ENCODE measurements at regions not wholly inside any gene's neighbourhood (a gene's known extent, or its start where the extent isn't known, plus 50 kb on each side); places are given as distances from the start of the nearest gene placed in this dataset.
"Not testable (repeated sequence)": the region's sequence is repeated elsewhere in the genome, so short reads cannot be mapped to it uniquely, and the experiment has no call there.

GRCh38 chr1:21368515-21369289 is 71.2 kb upstream of the NBPF3 start:
- Histone ChIP-seq H3K4me1 (peaks cover 5% of the 10 kb centered on the region; the same call in 1 of the 2 replicates), H3K27me3 (replicated peaks; ENCODE audit: control insufficient read depth, insufficient read depth, low read length) (no peaks in the 10 kb centered on the region), H3K36me3 (ENCODE audit: control insufficient read depth, insufficient read depth, low read length) (no peaks in the 10 kb centered on the region), H3K4me3 (ENCODE audit: low read depth, low read length) (no peak overlapping the region), H3K9me3 (no peaks in the 10 kb centered on the region)
- H3K4me3 Mint-ChIP-seq (ENCODE audit: unreplicated experiment) = peak overlapping the region; percentile 15
- no peaks in the 10 kb centered on the region for H3K4me1 Mint-ChIP-seq (ENCODE audit: low read depth, unreplicated experiment)
- BruUV-seq (replicated peaks) = no TSS peak
- DNase-seq = peak; percentile 77 to 84
- H3K27ac Mint-ChIP-seq (ENCODE audit: unreplicated experiment) = peak overlapping the region; percentile 29
- H3K9me3 Mint-ChIP-seq (ENCODE audit: unreplicated experiment) = no peaks in the 10 kb centered on the region
- peak; percentile 95 to 98 for TF ChIP-seq CTCF (IDR thresholded peaks at IDR 0.05; ENCODE audit: insufficient read depth in 1 of 2, low read depth in 1 of 2, low read length in 1 of 2, severe bottlenecking in 1 of 2, unreplicated experiment in 1 of 2)
- no peaks in the 10 kb centered on the region for H3K36me3 Mint-ChIP-seq (ENCODE audit: insufficient read depth, unreplicated experiment)
- ChIA-PET CTCF (interaction anchor here (0.5 to 2.1 kb wide), 22 partner anchors 15 to 672 kb away, joined by 3 to 49 read pairs (median 4); partner anchors contain the start of gene HP1BP3), POLR2A (interaction anchor here (0.6 kb wide), 1 partner anchor 144 kb away, joined by 3 read pairs; no protein-coding TSS in a partner anchor)
- H3K27me3 Mint-ChIP-seq (ENCODE audit: insufficient read depth, unreplicated experiment) = no peaks in the 10 kb centered on the region
- intact Hi-C loops (cut with micrococcal nuclease; ENCODE audit: unreplicated experiment) = loop anchor here (1.0 to 5.0 kb wide), 3 partner anchors 113 to 151 kb away; no protein-coding TSS in a partner anchor

GRCh38 chr1:21367973-21368514 is 71.9 kb upstream of the NBPF3 start:
- intact Hi-C loops (cut with micrococcal nuclease; ENCODE audit: unreplicated experiment) = loop anchor here (1.0 to 5.0 kb wide), 3 partner anchors 113 to 151 kb away; no protein-coding TSS in a partner anchor
- not testable (repeated sequence) for H3K9me3 Mint-ChIP-seq (ENCODE audit: unreplicated experiment); H3K4me1 Mint-ChIP-seq (ENCODE audit: low read depth, unreplicated experiment); DNase-seq; H3K27me3 Mint-ChIP-seq (ENCODE audit: insufficient read depth, unreplicated experiment); H3K4me3 ChIP-seq (ENCODE audit: low read depth, low read length); H3K36me3 ChIP-seq (ENCODE audit: control insufficient read depth, insufficient read depth, low read length); H3K27me3 ChIP-seq (replicated peaks; ENCODE audit: control insufficient read depth, insufficient read depth, low read length); H3K4me1 ChIP-seq; H3K36me3 Mint-ChIP-seq (ENCODE audit: insufficient read depth, unreplicated experiment); H3K9me3 ChIP-seq; BruUV-seq (replicated peaks)
- Mint-ChIP-seq H3K27ac (ENCODE audit: unreplicated experiment) (peak overlapping the region; percentile 29), H3K4me3 (ENCODE audit: unreplicated experiment) (peak overlapping the region; percentile 15)
- CTCF ChIA-PET = interaction anchor here (0.6 to 2.1 kb wide), 18 partner anchors 14 to 671 kb away, joined by 3 to 49 read pairs (median 4); partner anchors contain the start of gene HP1BP3
- POLR2A ChIA-PET = interaction anchor here (0.6 kb wide), 1 partner anchor 145 kb away, joined by 3 read pairs; no protein-coding TSS in a partner anchor

- H3K36me3 Mint-ChIP-seq (ENCODE audit: insufficient read depth, unreplicated experiment) = no peaks in the 10 kb centered on the region
- Histone ChIP-seq H3K9me3 (no peaks in the 10 kb centered on the region), H3K4me3 (ENCODE audit: low read depth, low read length) (no peak overlapping the region), H3K4me1 (peaks cover 5% of the 10 kb centered on the region; the same call in 1 of the 2 replicates), H3K27me3 (replicated peaks; ENCODE audit: control insufficient read depth, insufficient read depth, low read length) (no peaks in the 10 kb centered on the region), H3K36me3 (ENCODE audit: control insufficient read depth, insufficient read depth, low read length) (no peaks in the 10 kb centered on the region)
- H3K9me3 Mint-ChIP-seq (ENCODE audit: unreplicated experiment) = no peaks in the 10 kb centered on the region
- DNase-seq = no peak
- ChIA-PET POLR2A (no interaction called here), CTCF (interaction anchor here (1.3 to 1.9 kb wide), 2 partner anchors 95 to 111 kb away, joined by 4 to 7 read pairs; no protein-coding TSS in a partner anchor)
- no peak overlapping the region for H3K27ac Mint-ChIP-seq (ENCODE audit: unreplicated experiment)
- no TSS peak for BruUV-seq (replicated peaks)
- no peak for TF ChIP-seq CTCF (IDR thresholded peaks at IDR 0.05; ENCODE audit: insufficient read depth in 1 of 2, low read depth in 1 of 2, low read length in 1 of 2, severe bottlenecking in 1 of 2, unreplicated experiment in 1 of 2)
- no peaks in the 10 kb centered on the region for H3K27me3 Mint-ChIP-seq (ENCODE audit: insufficient read depth, unreplicated experiment)
- no peaks in the 10 kb centered on the region for H3K4me1 Mint-ChIP-seq (ENCODE audit: low read depth, unreplicated experiment)
- intact Hi-C loops (cut with micrococcal nuclease; ENCODE audit: unreplicated experiment) = loop anchor here (5.0 kb wide), 1 partner anchor 149 kb away; no protein-coding TSS in a partner anchor
- H3K4me3 Mint-ChIP-seq (ENCODE audit: unreplicated experiment) = no peak overlapping the region
Observed at GRCh38 chr1:21366288-21366687, 73.6 kb upstream of the NBPF3 start.
